ENCODE measurements at regions not wholly inside any gene's neighbourhood (a gene's known extent, or its start where the extent isn't known, plus 50 kb on each side); places are given as distances from the start of the nearest gene placed in this dataset.

GRCh38 chr6:130671577-130671976 is 155.6 kb upstream of the SMLR1 start:
- no peak for DNase-seq (ENCODE audit: low spot score)
- no peak for TF ChIP-seq CTCF (IDR thresholded peaks at IDR 0.05; ENCODE audit: extremely low read depth, missing control alignments)

DNA sequence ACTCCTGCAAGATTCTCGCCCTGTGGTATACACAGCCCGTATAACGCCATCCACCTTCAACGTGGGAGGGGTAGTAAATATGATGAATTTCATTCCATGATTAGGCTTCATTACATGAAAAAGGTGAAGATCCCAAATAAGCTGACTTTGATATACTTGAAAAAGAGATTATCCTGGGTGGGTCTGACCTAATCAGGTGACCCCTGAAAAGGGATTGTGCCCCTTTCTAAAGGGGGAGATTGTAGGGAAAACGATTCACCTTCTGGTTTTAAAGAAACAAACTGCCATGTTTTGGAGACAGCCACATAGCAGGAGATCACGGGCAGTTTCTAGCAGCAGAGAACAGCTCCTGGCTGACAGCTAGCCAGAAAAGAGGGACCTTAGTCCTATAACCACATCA is 155.1 kb upstream of the SMLR1 start:
- no peak for DNase-seq (ENCODE audit: low spot score)
- no peak for TF ChIP-seq CTCF (IDR thresholded peaks at IDR 0.05; ENCODE audit: extremely low read depth, missing control alignments)

GRCh38 chr6:130674604-130675003 is 152.6 kb upstream of the SMLR1 start:
- TF ChIP-seq CTCF (IDR thresholded peaks at IDR 0.05; ENCODE audit: extremely low read depth, missing control alignments) = no peak
- DNase-seq (ENCODE audit: low spot score) = no peak

DNA sequence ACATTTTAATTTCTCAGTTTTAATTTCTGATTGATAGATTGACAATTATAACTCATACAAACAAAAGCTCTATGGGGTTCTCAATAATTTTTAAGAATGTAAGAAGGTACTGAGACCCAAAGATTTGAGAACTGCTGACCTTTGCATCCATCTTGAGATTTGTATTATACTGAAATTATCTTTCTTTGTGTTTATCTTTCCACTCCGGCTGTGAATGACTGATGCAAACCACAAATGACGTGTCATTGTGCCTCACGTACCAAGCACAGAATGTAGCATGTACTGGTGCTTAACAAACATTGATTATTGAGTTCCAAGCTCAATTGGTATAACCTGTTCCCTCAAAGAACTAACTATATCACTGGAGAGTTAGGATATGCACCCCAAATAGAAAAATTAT is 152.1 kb upstream of the SMLR1 start:
- no peak for TF ChIP-seq CTCF (IDR thresholded peaks at IDR 0.05; ENCODE audit: extremely low read depth, missing control alignments)
- no peak for DNase-seq (ENCODE audit: low spot score)

GRCh38 chr6:130676077-130676772 is 151.0 kb upstream of the SMLR1 start:
- no peak for TF ChIP-seq CTCF (IDR thresholded peaks at IDR 0.05; ENCODE audit: extremely low read depth, missing control alignments)
- no peak for DNase-seq (ENCODE audit: low spot score)

DNA sequence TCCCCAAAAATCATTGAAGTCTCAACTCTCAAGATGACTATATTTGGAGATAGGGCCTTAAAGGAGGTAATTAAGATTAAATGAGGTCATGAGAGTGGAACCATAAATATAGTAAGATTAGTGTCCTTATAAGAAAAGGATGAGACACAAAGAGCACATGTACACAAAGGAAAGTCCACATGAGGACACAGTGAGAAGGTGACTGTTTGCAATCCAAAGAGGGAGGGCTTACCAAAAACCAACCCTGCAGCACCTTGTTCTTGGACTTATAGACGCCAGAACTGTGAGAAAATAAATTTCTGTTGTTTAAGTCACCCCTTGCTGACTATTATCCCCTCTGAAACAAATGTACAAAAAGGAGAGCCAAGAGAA is 150.4 kb upstream of the SMLR1 start:
- no peak for TF ChIP-seq CTCF (IDR thresholded peaks at IDR 0.05; ENCODE audit: extremely low read depth, missing control alignments)
- DNase-seq (ENCODE audit: low spot score) = no peak

DNA sequence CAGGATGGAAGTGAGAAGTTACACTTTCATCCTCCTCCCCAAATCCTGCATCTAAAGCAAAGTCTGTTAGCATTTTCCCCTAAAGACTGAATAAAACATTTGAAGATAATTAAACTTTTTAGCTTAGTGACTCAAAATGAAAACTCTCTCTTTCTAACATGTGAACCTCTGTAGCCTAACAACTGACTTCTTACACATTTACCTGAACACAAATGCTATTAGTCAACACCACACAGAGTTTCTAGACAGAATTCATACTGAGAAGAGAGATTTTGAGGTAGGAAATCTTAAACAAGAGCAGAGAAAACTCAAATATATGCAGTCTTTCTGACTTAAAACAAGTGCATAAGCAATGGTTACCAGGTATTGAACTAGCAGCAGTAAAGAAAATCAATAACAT is 149.9 kb upstream of the SMLR1 start:
- DNase-seq (ENCODE audit: low spot score) = no peak
- no peak for TF ChIP-seq CTCF (IDR thresholded peaks at IDR 0.05; ENCODE audit: extremely low read depth, missing control alignments)
